ENCODE measurements at regions not wholly inside any gene's neighbourhood (a gene's known extent, or its start where the extent isn't known, plus 50 kb on each side); places are given as distances from the start of the nearest gene placed in this dataset.

- Histone ChIP-seq H3K9ac (ENCODE audit: low read length) (no peak overlapping the region), H3F3A (ENCODE audit: insufficient read depth, low read length) (no peaks in the 10 kb centered on the region), H3K4me3 (ENCODE audit: low read depth, low read length, poor library complexity, severe bottlenecking) (no peak overlapping the region), H2AFZ (ENCODE audit: low read length) (no peak overlapping the region), H4K20me1 (ENCODE audit: insufficient read depth, low read length) (no peaks in the 10 kb centered on the region), H3K9me2 (ENCODE audit: low read depth, low read length) (no peaks in the 10 kb centered on the region), H3K27ac (ENCODE audit: low read depth, low read length, poor library complexity, severe bottlenecking) (no peak overlapping the region), H3K9me3 (ENCODE audit: low read length) (no peaks in the 10 kb centered on the region), H3K4me2 (ENCODE audit: low read length) (no peak overlapping the region), H3K27me3 (ENCODE audit: insufficient read depth, low read length) (no peaks in the 10 kb centered on the region), H3K36me3 (ENCODE audit: insufficient read depth, low read length) (peaks cover 16% of the 10 kb centered on the region; the same call in 1 of the 2 replicates), H3K4me1 (ENCODE audit: insufficient read depth, low read length, severe bottlenecking) (no peaks in the 10 kb centered on the region), H3K79me2 (ENCODE audit: insufficient read depth, low read length) (no peaks in the 10 kb centered on the region)
- TF ChIP-seq EZH2 (IDR thresholded peaks at IDR 0.05; ENCODE audit: borderline replicate concordance, low read length) = no peak
- TF ChIP-seq CTCF (IDR thresholded peaks at IDR 0.05; ENCODE audit: low read length) = no peak
These were observed 206.2 kb upstream of the RGS6 start for GRCh38 chr14:71725922-71726579.

GRCh38 chr14:71726580-71727021 is 205.6 kb upstream of the RGS6 start:
- peaks cover 16% of the 10 kb centered on the region; the same call in 1 of the 2 replicates for H3K36me3 ChIP-seq (ENCODE audit: insufficient read depth, low read length)
- no peak overlapping the region for H3K27ac ChIP-seq (ENCODE audit: low read depth, low read length, poor library complexity, severe bottlenecking)
- H3F3A ChIP-seq (ENCODE audit: insufficient read depth, low read length) = no peaks in the 10 kb centered on the region
- H4K20me1 ChIP-seq (ENCODE audit: insufficient read depth, low read length) = no peaks in the 10 kb centered on the region
- H2AFZ ChIP-seq (ENCODE audit: low read length) = no peak overlapping the region
- H3K4me1 ChIP-seq (ENCODE audit: insufficient read depth, low read length, severe bottlenecking) = no peaks in the 10 kb centered on the region
- H3K27me3 ChIP-seq (ENCODE audit: insufficient read depth, low read length) = no peaks in the 10 kb centered on the region
- no peaks in the 10 kb centered on the region for H3K79me2 ChIP-seq (ENCODE audit: insufficient read depth, low read length)
- no peak overlapping the region for H3K4me3 ChIP-seq (ENCODE audit: low read depth, low read length, poor library complexity, severe bottlenecking)
- H3K9me2 ChIP-seq (ENCODE audit: low read depth, low read length) = no peaks in the 10 kb centered on the region
- TF ChIP-seq EZH2 (IDR thresholded peaks at IDR 0.05; ENCODE audit: borderline replicate concordance, low read length) (no peak), CTCF (IDR thresholded peaks at IDR 0.05; ENCODE audit: low read length) (no peak)
- no peak overlapping the region for H3K9ac ChIP-seq (ENCODE audit: low read length)
- no peak overlapping the region for H3K4me2 ChIP-seq (ENCODE audit: low read length)
- H3K9me3 ChIP-seq (ENCODE audit: low read length) = no peaks in the 10 kb centered on the region

- H2AFZ ChIP-seq (ENCODE audit: low read length) = no peak overlapping the region
- H3K27me3 ChIP-seq (ENCODE audit: insufficient read depth, low read length) = no peaks in the 10 kb centered on the region
- H3K36me3 ChIP-seq (ENCODE audit: insufficient read depth, low read length) = peaks cover 16% of the 10 kb centered on the region; the same call in 1 of the 2 replicates
- H3K9ac ChIP-seq (ENCODE audit: low read length) = no peak overlapping the region
- no peak overlapping the region for H3K4me2 ChIP-seq (ENCODE audit: low read length)
- H3K27ac ChIP-seq (ENCODE audit: low read depth, low read length, poor library complexity, severe bottlenecking) = no peak overlapping the region
- no peaks in the 10 kb centered on the region for H4K20me1 ChIP-seq (ENCODE audit: insufficient read depth, low read length)
- H3K4me1 ChIP-seq (ENCODE audit: insufficient read depth, low read length, severe bottlenecking) = no peaks in the 10 kb centered on the region
- H3K4me3 ChIP-seq (ENCODE audit: low read depth, low read length, poor library complexity, severe bottlenecking) = no peak overlapping the region
- H3K9me3 ChIP-seq (ENCODE audit: low read length) = no peaks in the 10 kb centered on the region
- TF ChIP-seq CTCF (IDR thresholded peaks at IDR 0.05; ENCODE audit: low read length) (no peak), EZH2 (IDR thresholded peaks at IDR 0.05; ENCODE audit: borderline replicate concordance, low read length) (no peak)
- H3F3A ChIP-seq (ENCODE audit: insufficient read depth, low read length) = no peaks in the 10 kb centered on the region
- no peaks in the 10 kb centered on the region for H3K79me2 ChIP-seq (ENCODE audit: insufficient read depth, low read length)
- H3K9me2 ChIP-seq (ENCODE audit: low read depth, low read length) = no peaks in the 10 kb centered on the region
These were observed 203.8 kb upstream of the RGS6 start for GRCh38 chr14:71728386-71728785.

Measured in OCI-LY1 (cell line).